HL-60 (cell line): ENCODE measurements at regions not wholly inside any gene's neighbourhood (a gene's known extent, or its start where the extent isn't known, plus 50 kb on each side); places are given as distances from the start of the nearest gene placed in this dataset.

ENCODE experiments used
- DNase-seq, 2 experiments: peaks; one replicate each; pipeline ENCODE4 v3.0.0-alpha.2; 2010 to 2020; ENCODE audit warnings: low read depth in 1 of 2, low spot score in 1 of 2
- H3K27ac ChIP-seq: fragments of 250-450 bp; sonication (Bioruptor Pico); replicated peaks from 2 replicates; pipeline ENCODE4 v1.5.1; 2020; ENCODE audit warnings: mild to moderate bottlenecking, moderate library complexity
- H3K27me3 ChIP-seq: fragments of 250-450 bp; sonication (Bioruptor Pico); 2 replicates; pipeline ENCODE4 v1.5.1; 2021; ENCODE audit warnings: mild to moderate bottlenecking, moderate library complexity; ENCODE audit not compliant: insufficient read depth, poor library complexity, severe bottlenecking
- H3K4me3 ChIP-seq: replicated peaks from 2 replicates; pipeline ENCODE4 v1.5.1; 2011; ENCODE audit warnings: mild to moderate bottlenecking, control low read depth, low read length; ENCODE audit not compliant: insufficient read depth
- CTCF ChIP-seq: IDR thresholded peaks from one replicate; pipeline ENCODE4 v1.5.1; 2011; ENCODE audit warnings: low read length, control low read depth, inconsistent platforms; ENCODE audit not compliant: insufficient read depth
- GABPA ChIP-seq: IDR thresholded peaks from 2 replicates; pipeline ENCODE4 v1.6.1; 2012; ENCODE audit warnings: low read depth
- POLR2AphosphoS5 ChIP-seq: IDR thresholded peaks from 2 replicates; pipeline ENCODE4 v1.6.1; 2012; ENCODE audit warnings: low read depth
- SPI1 ChIP-seq: IDR thresholded peaks from 2 replicates; pipeline ENCODE4 v1.6.1; 2012; ENCODE audit warnings: low read depth, mild to moderate bottlenecking, borderline replicate concordance
- TF ChIP-seq, protein P1 (sequence below): IDR thresholded peaks from 2 replicates; pipeline ENCODE4 v1.6.1; 2012; ENCODE audit warnings: low read depth; ENCODE audit not compliant: insufficient replicate concordance

DNA sequence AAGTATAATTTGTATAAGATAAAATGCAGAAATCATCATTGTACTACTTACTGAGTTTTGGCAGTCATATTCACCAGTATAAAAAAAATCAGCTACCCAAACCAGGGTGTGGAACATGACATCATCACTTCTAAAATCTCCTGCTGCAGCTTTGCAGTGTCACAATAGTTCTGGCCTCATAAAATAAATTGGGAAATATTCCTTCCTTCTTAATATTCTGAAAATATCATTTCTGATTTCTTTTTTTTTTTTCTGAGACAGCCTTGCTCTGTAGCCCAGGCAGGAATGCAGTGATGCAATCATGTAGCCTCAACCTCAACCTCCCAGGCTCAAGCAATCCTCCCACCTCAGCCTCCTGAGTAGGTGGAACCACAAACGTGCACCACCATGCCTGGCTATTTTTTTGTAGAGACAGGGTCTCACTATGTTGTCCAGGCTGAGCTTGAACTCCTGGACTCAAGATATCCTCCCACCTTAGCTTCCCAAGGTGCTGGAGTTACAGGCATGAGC lies 101.4 kb downstream of the TMEM18 start:
- no peak overlapping the region for H3K4me3 ChIP-seq
- no peak for DNase-seq
- H3K27ac ChIP-seq: no peak overlapping the region
- TF ChIP-seq GABPA (no peak), SPI1 (no peak), POLR2AphosphoS5 (no peak), CTCF (no peak)
- TF ChIP-seq, protein P1, sequence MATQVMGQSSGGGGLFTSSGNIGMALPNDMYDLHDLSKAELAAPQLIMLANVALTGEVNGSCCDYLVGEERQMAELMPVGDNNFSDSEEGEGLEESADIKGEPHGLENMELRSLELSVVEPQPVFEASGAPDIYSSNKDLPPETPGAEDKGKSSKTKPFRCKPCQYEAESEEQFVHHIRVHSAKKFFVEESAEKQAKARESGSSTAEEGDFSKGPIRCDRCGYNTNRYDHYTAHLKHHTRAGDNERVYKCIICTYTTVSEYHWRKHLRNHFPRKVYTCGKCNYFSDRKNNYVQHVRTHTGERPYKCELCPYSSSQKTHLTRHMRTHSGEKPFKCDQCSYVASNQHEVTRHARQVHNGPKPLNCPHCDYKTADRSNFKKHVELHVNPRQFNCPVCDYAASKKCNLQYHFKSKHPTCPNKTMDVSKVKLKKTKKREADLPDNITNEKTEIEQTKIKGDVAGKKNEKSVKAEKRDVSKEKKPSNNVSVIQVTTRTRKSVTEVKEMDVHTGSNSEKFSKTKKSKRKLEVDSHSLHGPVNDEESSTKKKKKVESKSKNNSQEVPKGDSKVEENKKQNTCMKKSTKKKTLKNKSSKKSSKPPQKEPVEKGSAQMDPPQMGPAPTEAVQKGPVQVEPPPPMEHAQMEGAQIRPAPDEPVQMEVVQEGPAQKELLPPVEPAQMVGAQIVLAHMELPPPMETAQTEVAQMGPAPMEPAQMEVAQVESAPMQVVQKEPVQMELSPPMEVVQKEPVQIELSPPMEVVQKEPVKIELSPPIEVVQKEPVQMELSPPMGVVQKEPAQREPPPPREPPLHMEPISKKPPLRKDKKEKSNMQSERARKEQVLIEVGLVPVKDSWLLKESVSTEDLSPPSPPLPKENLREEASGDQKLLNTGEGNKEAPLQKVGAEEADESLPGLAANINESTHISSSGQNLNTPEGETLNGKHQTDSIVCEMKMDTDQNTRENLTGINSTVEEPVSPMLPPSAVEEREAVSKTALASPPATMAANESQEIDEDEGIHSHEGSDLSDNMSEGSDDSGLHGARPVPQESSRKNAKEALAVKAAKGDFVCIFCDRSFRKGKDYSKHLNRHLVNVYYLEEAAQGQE: no peak
- H3K27me3 ChIP-seq: no peaks in the 10 kb centered on the region

GRCh38 chr2:575030-575726 lies 102.0 kb downstream of the TMEM18 start:
- DNase-seq: no peak
- TF ChIP-seq POLR2AphosphoS5 (no peak), GABPA (no peak), SPI1 (no peak), CTCF (no peak)
- TF ChIP-seq, protein P1: no peak
- Histone ChIP-seq H3K4me3 (no peak overlapping the region), H3K27me3 (no peaks in the 10 kb centered on the region), H3K27ac (no peak overlapping the region)

DNA sequence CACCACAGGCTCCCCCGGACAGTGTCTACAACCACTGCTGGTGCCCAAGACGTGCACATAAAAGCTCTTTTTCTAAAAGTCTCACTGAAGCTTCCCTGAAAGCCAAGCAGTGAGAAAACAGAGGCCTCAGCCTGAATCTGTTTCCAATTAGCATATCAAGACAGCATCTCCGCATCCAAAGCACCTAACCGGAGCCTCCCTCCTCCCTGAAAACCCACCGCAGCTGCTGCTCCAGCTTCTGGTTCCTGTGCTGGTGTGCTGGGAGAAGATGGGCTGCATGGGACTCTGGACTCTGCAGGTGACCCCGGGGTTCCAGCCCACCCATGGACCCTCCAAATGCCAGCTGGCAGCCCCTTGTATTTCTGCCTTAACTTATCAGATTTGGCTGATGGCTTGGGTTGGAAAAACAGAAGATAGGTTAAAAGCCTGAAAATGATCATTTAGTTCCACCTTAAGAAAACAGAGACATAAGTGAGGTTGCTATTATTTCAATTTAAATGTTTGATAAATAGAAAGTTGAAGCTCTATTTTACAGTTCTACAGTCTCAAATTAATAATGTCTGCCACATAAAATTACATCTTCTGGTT lies 103.3 kb downstream of the TMEM18 start:
- H3K27ac ChIP-seq: no peak overlapping the region
- no peak for TF ChIP-seq SPI1
- no peak for TF ChIP-seq CTCF
- TF ChIP-seq POLR2AphosphoS5: no peak
- TF ChIP-seq GABPA: no peak
- TF ChIP-seq, protein P1: no peak
- no peak overlapping the region for H3K4me3 ChIP-seq
- DNase-seq: no peak
- no peaks in the 10 kb centered on the region for H3K27me3 ChIP-seq
